GM12892 (cell line): ENCODE measurements at regions not wholly inside any gene's neighbourhood (a gene's known extent, or its start where the extent isn't known, plus 50 kb on each side); places are given as distances from the start of the nearest gene placed in this dataset.

Experiments
- POLR2A ChIP-seq: IDR thresholded peaks from 2 replicates; pipeline ENCODE4 v1.6.1; 2011; ENCODE audit warnings: low read depth, low read length, control low read depth
- POLR2AphosphoS5 ChIP-seq: IDR thresholded peaks from 2 replicates; pipeline ENCODE4 v1.6.1; 2011; ENCODE audit warnings: low read depth, low read length, control low read depth

DNA sequence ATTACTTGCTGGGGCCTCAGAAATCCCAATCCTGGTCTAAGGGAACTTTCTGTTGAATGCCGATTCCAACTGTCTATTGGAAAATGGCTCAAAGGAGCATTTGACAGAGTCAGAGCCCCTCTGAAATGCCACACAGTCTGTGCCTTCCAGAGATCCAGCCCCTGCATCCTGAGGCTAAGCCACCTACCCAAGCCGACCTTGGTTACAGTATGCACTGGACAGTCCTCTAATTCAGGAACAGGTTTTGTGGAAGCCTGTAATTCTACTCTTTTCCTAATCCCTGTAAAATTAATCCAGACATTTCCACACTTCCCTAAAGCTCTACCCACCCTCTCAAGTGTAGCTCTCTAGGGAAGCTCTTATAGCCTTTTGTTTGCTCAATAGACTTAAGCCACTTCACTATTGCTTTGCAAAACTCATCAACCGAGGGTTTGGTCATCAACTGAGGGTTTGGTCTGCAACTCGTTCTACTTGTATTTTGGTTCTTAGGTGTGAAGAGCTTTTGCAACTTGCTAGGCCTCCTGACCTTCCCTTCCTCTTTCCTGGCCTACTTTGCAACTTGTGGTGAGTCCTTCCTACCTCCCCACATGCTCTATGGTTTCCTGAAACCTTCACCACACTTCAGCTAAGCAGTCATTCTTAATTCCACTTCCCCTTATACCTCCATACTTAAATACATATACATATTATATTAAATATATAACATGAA lies 364.8 kb downstream of the SFMBT2 start:
- TF ChIP-seq POLR2AphosphoS5 (no peak), POLR2A (no peak)
